ENCODE measurements at regions not wholly inside any gene's neighbourhood (a gene's known extent, or its start where the extent isn't known, plus 50 kb on each side); places are given as distances from the start of the nearest gene placed in this dataset.

GRCh38 chr13:105329359-105329758 lies 1206.1 kb downstream of the EFNB2 start:
- H3K4me3 ChIP-seq (ENCODE audit: control insufficient read depth, low read depth, low read length) = no peak overlapping the region
- no peak for DNase-seq (ENCODE audit: low read depth)
- no peak for TF ChIP-seq CTCF (IDR thresholded peaks at IDR 0.05; ENCODE audit: control insufficient read depth, insufficient read depth, low read depth, low read length, missing control alignments)

GRCh38 chr13:105328212-105328611 lies 1207.2 kb downstream of the EFNB2 start:
- no peak for TF ChIP-seq CTCF (IDR thresholded peaks at IDR 0.05; ENCODE audit: control insufficient read depth, insufficient read depth, low read depth, low read length, missing control alignments)
- no peak for DNase-seq (ENCODE audit: low read depth)
- H3K4me3 ChIP-seq (ENCODE audit: control insufficient read depth, low read depth, low read length) = no peak overlapping the region

- no peak for TF ChIP-seq CTCF (IDR thresholded peaks at IDR 0.05; ENCODE audit: control insufficient read depth, insufficient read depth, low read depth, low read length, missing control alignments)
- no peak for DNase-seq (ENCODE audit: low read depth)
- H3K4me3 ChIP-seq (ENCODE audit: control insufficient read depth, low read depth, low read length) = no peak overlapping the region
Observed at GRCh38 chr13:105327581-105328126, 1207.8 kb downstream of the EFNB2 start.

- TF ChIP-seq CTCF (IDR thresholded peaks at IDR 0.05; ENCODE audit: control insufficient read depth, insufficient read depth, low read depth, low read length, missing control alignments) = no peak
- H3K4me3 ChIP-seq (ENCODE audit: control insufficient read depth, low read depth, low read length) = no peak overlapping the region
Observed at GRCh38 chr13:105319875-105320274, 1215.6 kb downstream of the EFNB2 start.

GRCh38 chr13:105316731-105317130 lies 1218.7 kb downstream of the EFNB2 start:
- no peak for DNase-seq (ENCODE audit: low read depth)
- TF ChIP-seq CTCF (IDR thresholded peaks at IDR 0.05; ENCODE audit: control insufficient read depth, insufficient read depth, low read depth, low read length, missing control alignments) = no peak
- H3K4me3 ChIP-seq (ENCODE audit: control insufficient read depth, low read depth, low read length) = no peak overlapping the region

More at GRCh38 chr13:105319875-105320274, 1215.6 kb downstream of the EFNB2 start:
- no peak for DNase-seq (ENCODE audit: low read depth)

GRCh38 chr13:105312906-105313305 lies 1222.6 kb downstream of the EFNB2 start:
- TF ChIP-seq CTCF (IDR thresholded peaks at IDR 0.05; ENCODE audit: control insufficient read depth, insufficient read depth, low read depth, low read length, missing control alignments) = no peak
- H3K4me3 ChIP-seq (ENCODE audit: control insufficient read depth, low read depth, low read length) = no peak overlapping the region
- DNase-seq (ENCODE audit: low read depth) = no peak

- no peak for DNase-seq (ENCODE audit: low read depth)
- H3K4me3 ChIP-seq (ENCODE audit: control insufficient read depth, low read depth, low read length) = no peak overlapping the region
- no peak for TF ChIP-seq CTCF (IDR thresholded peaks at IDR 0.05; ENCODE audit: control insufficient read depth, insufficient read depth, low read depth, low read length, missing control alignments)
Observed at GRCh38 chr13:105311094-105311493, 1224.4 kb downstream of the EFNB2 start.

Data from AG09309 (cell line).